ENCODE measurements at regions not wholly inside any gene's neighbourhood (a gene's known extent, or its start where the extent isn't known, plus 50 kb on each side); places are given as distances from the start of the nearest gene placed in this dataset.

DNA sequence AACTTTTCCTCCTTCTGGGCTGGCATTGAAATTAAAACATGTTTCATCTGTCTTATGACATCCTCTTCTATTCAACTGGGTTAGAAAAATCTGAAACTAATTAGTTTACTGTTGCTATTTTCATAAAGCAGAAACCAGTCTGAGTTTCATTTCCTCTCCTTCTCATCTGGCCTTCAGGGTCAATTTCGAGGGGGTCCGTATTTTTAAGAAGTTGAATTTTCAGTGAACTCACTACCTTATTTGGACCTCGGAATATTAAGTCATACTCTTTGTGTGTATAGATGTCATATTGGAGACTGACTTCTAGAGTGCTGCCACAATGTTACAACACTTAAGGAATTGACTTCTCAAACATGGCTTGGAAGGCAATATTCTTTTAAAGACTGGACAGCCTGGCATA lies 485.9 kb downstream of the SQOR start:
- Histone ChIP-seq H3K9me3 (no peaks in the 10 kb centered on the region), H3K4me1 (ENCODE audit: control insufficient read depth in 1 of 2, insufficient read depth in 1 of 2, low read depth in 1 of 2, low read length in 1 of 2) (no peaks in the 10 kb centered on the region), H3K36me3 (no peaks in the 10 kb centered on the region), H3K27ac (no peak overlapping the region), H3K27me3 (no peaks in the 10 kb centered on the region), H3K4me3 (ENCODE audit: low read depth in 1 of 2, low read length in 1 of 2) (no peak overlapping the region)
- TF ChIP-seq, protein P1, sequence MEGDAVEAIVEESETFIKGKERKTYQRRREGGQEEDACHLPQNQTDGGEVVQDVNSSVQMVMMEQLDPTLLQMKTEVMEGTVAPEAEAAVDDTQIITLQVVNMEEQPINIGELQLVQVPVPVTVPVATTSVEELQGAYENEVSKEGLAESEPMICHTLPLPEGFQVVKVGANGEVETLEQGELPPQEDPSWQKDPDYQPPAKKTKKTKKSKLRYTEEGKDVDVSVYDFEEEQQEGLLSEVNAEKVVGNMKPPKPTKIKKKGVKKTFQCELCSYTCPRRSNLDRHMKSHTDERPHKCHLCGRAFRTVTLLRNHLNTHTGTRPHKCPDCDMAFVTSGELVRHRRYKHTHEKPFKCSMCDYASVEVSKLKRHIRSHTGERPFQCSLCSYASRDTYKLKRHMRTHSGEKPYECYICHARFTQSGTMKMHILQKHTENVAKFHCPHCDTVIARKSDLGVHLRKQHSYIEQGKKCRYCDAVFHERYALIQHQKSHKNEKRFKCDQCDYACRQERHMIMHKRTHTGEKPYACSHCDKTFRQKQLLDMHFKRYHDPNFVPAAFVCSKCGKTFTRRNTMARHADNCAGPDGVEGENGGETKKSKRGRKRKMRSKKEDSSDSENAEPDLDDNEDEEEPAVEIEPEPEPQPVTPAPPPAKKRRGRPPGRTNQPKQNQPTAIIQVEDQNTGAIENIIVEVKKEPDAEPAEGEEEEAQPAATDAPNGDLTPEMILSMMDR (IDR thresholded peaks at IDR 0.05) = no peak

DNA sequence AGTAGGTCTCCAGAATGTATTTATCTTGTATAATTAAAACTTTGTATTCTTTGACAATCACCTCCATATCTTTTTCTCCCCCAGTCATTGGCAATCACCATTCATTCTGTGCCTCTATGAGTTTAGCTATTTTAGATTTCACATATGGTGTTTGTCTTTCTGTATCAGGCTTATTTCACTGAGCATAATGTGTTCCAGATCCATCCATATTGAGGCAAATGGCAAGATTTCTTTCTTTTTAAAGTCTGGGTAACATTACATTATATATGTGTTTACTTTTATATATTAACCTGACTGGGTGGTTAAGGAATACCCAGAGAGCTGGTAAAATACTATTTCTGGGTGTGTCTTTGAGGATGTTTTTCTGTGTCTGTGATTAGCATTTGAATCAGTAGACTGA lies 486.6 kb downstream of the SQOR start:
- no peaks in the 10 kb centered on the region for H3K9me3 ChIP-seq
- TF ChIP-seq, protein P1 (IDR thresholded peaks at IDR 0.05) = no peak
- H3K36me3 ChIP-seq = no peaks in the 10 kb centered on the region
- H3K4me1 ChIP-seq (ENCODE audit: control insufficient read depth in 1 of 2, insufficient read depth in 1 of 2, low read depth in 1 of 2, low read length in 1 of 2) = no peaks in the 10 kb centered on the region
- no peaks in the 10 kb centered on the region for H3K27me3 ChIP-seq
- no peak overlapping the region for H3K4me3 ChIP-seq (ENCODE audit: low read depth in 1 of 2, low read length in 1 of 2)
- no peak overlapping the region for H3K27ac ChIP-seq

DNA sequence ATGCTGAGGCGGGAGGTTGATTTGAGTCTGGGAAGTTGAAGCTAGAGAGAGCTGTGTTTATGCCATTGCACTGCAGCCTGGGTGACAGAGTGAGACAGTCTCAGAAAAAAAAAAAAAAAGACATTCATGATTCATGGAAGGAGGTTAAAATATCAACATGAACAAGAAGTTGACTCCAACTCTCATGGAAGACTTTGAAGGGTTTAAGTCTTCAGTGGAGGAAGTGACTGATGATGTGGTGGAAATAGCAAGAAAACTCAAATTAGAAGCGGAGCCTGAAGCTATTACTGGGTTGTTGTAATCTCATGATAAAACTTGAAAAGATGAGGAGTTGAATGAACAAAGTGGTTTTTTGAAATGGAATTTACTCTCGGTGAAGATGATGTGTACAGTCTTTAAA lies 491.8 kb downstream of the SQOR start:
- no peaks in the 10 kb centered on the region for H3K27me3 ChIP-seq
- no peak overlapping the region for H3K27ac ChIP-seq
- no peak overlapping the region for H3K4me3 ChIP-seq (ENCODE audit: low read depth in 1 of 2, low read length in 1 of 2)
- no peaks in the 10 kb centered on the region for H3K9me3 ChIP-seq
- TF ChIP-seq, protein P1 (IDR thresholded peaks at IDR 0.05) = no peak
- no peaks in the 10 kb centered on the region for H3K36me3 ChIP-seq
- H3K4me1 ChIP-seq (ENCODE audit: control insufficient read depth in 1 of 2, insufficient read depth in 1 of 2, low read depth in 1 of 2, low read length in 1 of 2) = no peaks in the 10 kb centered on the region

DNA sequence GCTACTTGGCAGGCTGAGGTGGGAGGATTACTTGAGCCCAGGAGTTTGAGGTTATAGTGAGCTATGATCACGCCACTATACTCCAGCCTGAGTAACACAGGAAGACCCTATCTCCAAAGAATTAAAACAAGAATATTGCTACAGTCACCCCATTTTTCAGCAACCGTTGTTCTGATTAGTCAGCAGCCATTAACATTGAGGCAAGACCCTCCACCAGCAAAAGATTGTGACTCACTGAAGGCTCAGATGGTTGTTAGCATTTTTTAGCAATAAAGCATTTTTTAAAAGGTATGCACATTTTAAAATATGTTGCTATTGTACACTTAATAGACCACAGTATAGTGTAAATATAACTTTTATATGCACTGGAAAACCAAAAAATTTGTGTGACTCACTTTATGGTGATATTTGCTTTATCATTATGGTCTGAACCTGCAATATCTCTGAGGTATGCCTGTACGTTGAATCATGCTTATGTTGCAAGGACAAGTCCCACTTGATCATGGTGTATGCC lies 492.6 kb downstream of the SQOR start:
- H3K4me1 ChIP-seq (ENCODE audit: control insufficient read depth in 1 of 2, insufficient read depth in 1 of 2, low read depth in 1 of 2, low read length in 1 of 2) = no peaks in the 10 kb centered on the region
- no peaks in the 10 kb centered on the region for H3K36me3 ChIP-seq
- TF ChIP-seq, protein P1 (IDR thresholded peaks at IDR 0.05) = no peak
- no peak overlapping the region for H3K27ac ChIP-seq
- no peaks in the 10 kb centered on the region for H3K9me3 ChIP-seq
- no peak overlapping the region for H3K4me3 ChIP-seq (ENCODE audit: low read depth in 1 of 2, low read length in 1 of 2)
- H3K27me3 ChIP-seq = no peaks in the 10 kb centered on the region

DNA sequence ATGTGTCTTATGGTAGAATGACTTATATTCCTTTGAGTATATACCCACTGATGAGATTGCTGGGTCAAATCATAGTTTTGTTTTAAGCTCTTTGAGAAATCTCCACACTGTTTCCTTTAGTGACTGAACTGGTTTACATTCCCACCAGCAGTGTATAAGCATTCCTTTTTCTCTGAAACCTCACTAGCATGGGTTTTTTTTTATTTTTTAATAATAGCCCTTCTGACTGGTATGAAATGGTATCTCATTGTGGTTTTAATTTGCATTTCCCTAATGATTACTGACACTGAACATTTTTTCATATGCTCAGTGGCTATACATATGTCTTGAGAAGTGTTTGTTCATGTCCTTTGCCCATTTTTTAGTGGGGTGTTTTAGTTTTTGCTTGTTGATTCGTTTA lies 494.3 kb downstream of the SQOR start:
- H3K4me1 ChIP-seq (ENCODE audit: control insufficient read depth in 1 of 2, insufficient read depth in 1 of 2, low read depth in 1 of 2, low read length in 1 of 2) = no peaks in the 10 kb centered on the region
- no peak overlapping the region for H3K4me3 ChIP-seq (ENCODE audit: low read depth in 1 of 2, low read length in 1 of 2)
- TF ChIP-seq, protein P1 (IDR thresholded peaks at IDR 0.05) = no peak
- H3K27ac ChIP-seq = no peak overlapping the region
- no peaks in the 10 kb centered on the region for H3K27me3 ChIP-seq
- no peaks in the 10 kb centered on the region for H3K36me3 ChIP-seq
- no peaks in the 10 kb centered on the region for H3K9me3 ChIP-seq

DNA sequence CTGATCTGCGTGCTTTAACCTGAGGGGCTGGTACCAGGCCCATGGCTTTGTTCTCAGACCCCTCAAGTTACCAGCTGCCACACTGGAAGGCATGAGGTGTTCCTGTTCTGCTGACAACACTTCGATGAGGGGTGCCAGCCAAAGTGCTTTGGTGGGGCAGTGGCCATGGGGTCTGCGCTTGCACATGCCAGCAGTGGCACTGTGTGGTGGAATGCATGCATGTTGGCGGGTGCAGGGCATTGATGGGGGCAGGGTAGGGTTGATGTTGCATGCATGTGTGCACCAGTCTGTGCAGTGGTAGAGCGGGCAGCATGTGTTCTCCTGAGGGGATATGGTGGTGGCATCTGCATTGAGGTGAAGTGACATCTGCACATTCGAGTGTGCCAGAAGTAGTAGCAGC lies 497.0 kb downstream of the SQOR start:
- no peaks in the 10 kb centered on the region for H3K27me3 ChIP-seq
- no peak overlapping the region for H3K4me3 ChIP-seq (ENCODE audit: low read depth in 1 of 2, low read length in 1 of 2)
- TF ChIP-seq, protein P1 (IDR thresholded peaks at IDR 0.05) = no peak
- H3K4me1 ChIP-seq (ENCODE audit: control insufficient read depth in 1 of 2, insufficient read depth in 1 of 2, low read depth in 1 of 2, low read length in 1 of 2) = no peaks in the 10 kb centered on the region
- H3K36me3 ChIP-seq = no peaks in the 10 kb centered on the region
- H3K27ac ChIP-seq = no peak overlapping the region
- no peaks in the 10 kb centered on the region for H3K9me3 ChIP-seq

Measured in neutrophil (primary cell).